OCI-M2 (cell line): ENCODE measurements at regions not wholly inside any gene's neighbourhood (a gene's known extent, or its start where the extent isn't known, plus 50 kb on each side); places are given as distances from the start of the nearest gene placed in this dataset.

ENCODE experiments used
- DNase-seq: peaks from one replicate; lab custom pipeline; 2025; ENCODE audit not compliant: unreplicated experiment; lab: John Stamatoyannopoulos, UW

GRCh38 chr2:51472783-51473182, 440.9 kb upstream of the NRXN1 start:
- no peak for DNase-seq

- no peak for DNase-seq
Observed at GRCh38 chr2:51472300-51472699, 440.4 kb upstream of the NRXN1 start.

GRCh38 chr2:51469102-51469501, 437.2 kb upstream of the NRXN1 start:
- DNase-seq: no peak

GRCh38 chr2:51465326-51465725, 433.4 kb upstream of the NRXN1 start:
- no peak for DNase-seq

GRCh38 chr2:51454177-51454576, 422.2 kb upstream of the NRXN1 start:
- DNase-seq: no peak

- DNase-seq: no peak
Observed at GRCh38 chr2:51448911-51449310, 417.0 kb upstream of the NRXN1 start.

GRCh38 chr2:51441786-51442185, 409.9 kb upstream of the NRXN1 start:
- DNase-seq: no peak

- no peak for DNase-seq
Observed at GRCh38 chr2:51424418-51424817, 392.5 kb upstream of the NRXN1 start.

- no peak for DNase-seq
Observed at GRCh38 chr2:51420511-51420910, 388.6 kb upstream of the NRXN1 start.

- no peak for DNase-seq
Observed at GRCh38 chr2:51413726-51414125, 381.8 kb upstream of the NRXN1 start.

- no peak for DNase-seq
Observed at GRCh38 chr2:51410331-51410730, 378.4 kb upstream of the NRXN1 start.

GRCh38 chr2:51409920-51410319, 378.0 kb upstream of the NRXN1 start:
- no peak for DNase-seq

- no peak for DNase-seq
Observed at GRCh38 chr2:51404226-51404625, 372.3 kb upstream of the NRXN1 start.

GRCh38 chr2:51401546-51401945, 369.6 kb upstream of the NRXN1 start:
- DNase-seq: no peak

GRCh38 chr2:51387235-51387634, 355.3 kb upstream of the NRXN1 start:
- DNase-seq: no peak

- no peak for DNase-seq
Observed at GRCh38 chr2:51379997-51380396, 348.1 kb upstream of the NRXN1 start.

- no peak for DNase-seq
Observed at GRCh38 chr2:51368250-51368649, 336.3 kb upstream of the NRXN1 start.

GRCh38 chr2:51350100-51350499, 318.2 kb upstream of the NRXN1 start:
- DNase-seq: no peak

GRCh38 chr2:51344886-51345285, 313.0 kb upstream of the NRXN1 start:
- DNase-seq: no peak

GRCh38 chr2:51335087-51336058, 303.4 kb upstream of the NRXN1 start:
- DNase-seq: no peak

GRCh38 chr2:51329512-51329911, 297.6 kb upstream of the NRXN1 start:
- no peak for DNase-seq

GRCh38 chr2:51324051-51324450, 292.1 kb upstream of the NRXN1 start:
- no peak for DNase-seq

GRCh38 chr2:51322613-51323012, 290.7 kb upstream of the NRXN1 start:
- no peak for DNase-seq
